Thyroid gland (tissue), 4 donors: ENCODE measurements at regions not wholly inside any gene's neighbourhood (a gene's known extent, or its start where the extent isn't known, plus 50 kb on each side); places are given as distances from the start of the nearest gene placed in this dataset.

Source experiments
- DNase-seq, 2 donors: peaks; one replicate each; pipeline ENCODE4 v3.0.0-alpha.2; 2019
- H3K27ac ChIP-seq, 3 donors: fragments of 200-600 bp; sonication (generic); 1 replicate in 2 of 3; 2 replicates in 1 of 3; pipeline ENCODE4 v1.5.1; 2016 to 2019; ENCODE audit warnings: mild to moderate bottlenecking in 1 of 3, moderate library complexity in 1 of 3
- H3K27me3 ChIP-seq: fragments of 200-600 bp; sonication (generic); one replicate; pipeline ENCODE4 v1.5.1; 2019
- H3K36me3 ChIP-seq, 2 donors: fragments of 200-600 bp; sonication (generic); one replicate each; pipeline ENCODE4 v1.5.1; 2016 to 2019
- H3K4me1 ChIP-seq, 2 donors: fragments of 200-600 bp; sonication (generic); one replicate each; pipeline ENCODE4 v1.5.1; 2017 to 2019
- H3K4me3 ChIP-seq, 3 donors: fragments of 200-600 bp; sonication (generic); replicated peaks in 1 of 3; 1 replicate in 2 of 3; 2 replicates in 1 of 3; pipeline ENCODE4 v1.5.1; 2016; ENCODE audit warnings: mild to moderate bottlenecking in 1 of 3
- H3K9me3 ChIP-seq: fragments of 200-600 bp; sonication (generic); one replicate; pipeline ENCODE4 v1.5.1; 2017
- CTCF ChIP-seq, 6 experiments: fragments of 200-600 bp in 3 of 6; fragments of 450-650 bp in 3 of 6; sonication (generic) in 3 of 6; IDR thresholded peaks; one replicate each; pipeline ENCODE4 v1.5.1; 2016 to 2019; ENCODE audit warnings: antibody characterized with exemption in 6 of 6, mild to moderate bottlenecking in 2 of 6, inconsistent platforms in 1 of 6, moderate library complexity in 1 of 6
- POLR2A ChIP-seq, 2 donors: fragments of 450-650 bp; IDR thresholded peaks; one replicate each; pipeline ENCODE4 v1.6.1; 2017; ENCODE audit warnings: antibody characterized with exemption in 2 of 2, mild to moderate bottlenecking in 2 of 2, moderate library complexity in 1 of 2
- WGBS, 2 donors: methylation state at CpG; one replicate each; pipeline ENCODE4 v1.1.5; 2017; 5-methylcytosine and 5-hydroxymethylcytosine counted together
- intact Hi-C: fragments of 100-400 bp; cut with DNase I; formaldehyde crosslinking; loops from one replicate; pipeline ENCODE4 v1.15.1; 2023

- intact Hi-C loops, result no loop called here
- Histone ChIP-seq H3K27me3 (no peaks in the 10 kb centered on the region), H3K4me1 (no peaks in the 10 kb centered on the region), H3K27ac (no peak overlapping the region), H3K9me3 (no peaks in the 10 kb centered on the region), H3K4me3 (no peak overlapping the region), H3K36me3 (no peaks in the 10 kb centered on the region)
- 76 to 77% methylated on average over 7 of the region's 7 CpGs for WGBS, 2 donors
- TF ChIP-seq POLR2A (IDR thresholded peaks at IDR 0.05) (no peak), CTCF (IDR thresholded peaks at IDR 0.05) (no peak)
- no peak for DNase-seq
These were observed 107.7 kb upstream of the FOXC1 start for GRCh38 chr6:1502041-1502440.

- Histone ChIP-seq H3K27me3 (no peaks in the 10 kb centered on the region), H3K4me3 (no peak overlapping the region), H3K9me3 (no peaks in the 10 kb centered on the region), H3K4me1 (no peaks in the 10 kb centered on the region), H3K36me3 (no peaks in the 10 kb centered on the region), H3K27ac (no peak overlapping the region)
- intact Hi-C loops, result no loop called here
- no peak for DNase-seq
- no peak for TF ChIP-seq POLR2A (IDR thresholded peaks at IDR 0.05)
- TF ChIP-seq CTCF (IDR thresholded peaks at IDR 0.05), result no peak
- 35 to 67% methylated on average over 3 of the region's 3 CpGs for WGBS, 2 donors
These were observed 105.9 kb upstream of the FOXC1 start for GRCh38 chr6:1503811-1504210.

- intact Hi-C loops, result no loop called here
- H3K27ac ChIP-seq, result no peak overlapping the region
- no peaks in the 10 kb centered on the region for H3K9me3 ChIP-seq
- 81 to 82% methylated on average over 9 to 10 of the region's 10 CpGs for WGBS, 2 donors
- no peak for TF ChIP-seq CTCF (IDR thresholded peaks at IDR 0.05)
- no peak for TF ChIP-seq POLR2A (IDR thresholded peaks at IDR 0.05)
- H3K4me3 ChIP-seq, result no peak overlapping the region
- no peaks in the 10 kb centered on the region for H3K36me3 ChIP-seq
- H3K4me1 ChIP-seq, result no peaks in the 10 kb centered on the region
- H3K27me3 ChIP-seq, result no peaks in the 10 kb centered on the region
- no peak for DNase-seq
These were observed 105.2 kb upstream of the FOXC1 start for GRCh38 chr6:1504465-1504864.

GRCh38 chr6:1507251-1507650 is 102.5 kb upstream of the FOXC1 start:
- H3K9me3 ChIP-seq, result no peaks in the 10 kb centered on the region
- no peak overlapping the region for H3K27ac ChIP-seq
- no peaks in the 10 kb centered on the region for H3K36me3 ChIP-seq
- no peak overlapping the region for H3K4me3 ChIP-seq
- H3K4me1 ChIP-seq, result no peaks in the 10 kb centered on the region
- H3K27me3 ChIP-seq, result no peaks in the 10 kb centered on the region
- WGBS, 2 donors, result 86 to 92% methylated on average over 6 of the region's 6 CpGs
- TF ChIP-seq CTCF (IDR thresholded peaks at IDR 0.05), result no peak
- no peak for TF ChIP-seq POLR2A (IDR thresholded peaks at IDR 0.05)
- intact Hi-C loops, result no loop called here
- DNase-seq, result no peak

GRCh38 chr6:1509241-1509640 is 100.5 kb upstream of the FOXC1 start:
- no peak for DNase-seq
- Histone ChIP-seq H3K4me1 (no peaks in the 10 kb centered on the region), H3K9me3 (no peaks in the 10 kb centered on the region), H3K4me3 (no peak overlapping the region), H3K27ac (no peak overlapping the region), H3K27me3 (no peaks in the 10 kb centered on the region), H3K36me3 (no peaks in the 10 kb centered on the region)
- intact Hi-C loops, result no loop called here
- no peak for TF ChIP-seq POLR2A (IDR thresholded peaks at IDR 0.05)
- TF ChIP-seq CTCF (IDR thresholded peaks at IDR 0.05), result no peak
- WGBS, 2 donors, result 79 to 82% methylated on average over 4 of the region's 4 CpGs
